Endodermal cell (in vitro differentiated cells): ENCODE measurements at regions not wholly inside any gene's neighbourhood (a gene's known extent, or its start where the extent isn't known, plus 50 kb on each side); places are given as distances from the start of the nearest gene placed in this dataset.

Experiments used
- DNase-seq: peaks from one replicate; pipeline ENCODE4 v3.0.0-alpha.2; 2017
- H3K27ac ChIP-seq: 2 replicates; pipeline ENCODE4 v1.5.1; 2013; ENCODE audit warnings: mild to moderate bottlenecking, low read depth, low read length, moderate library complexity
- H3K27me3 ChIP-seq: 2 replicates; pipeline ENCODE4 v1.6.1; 2013; ENCODE audit warnings: mild to moderate bottlenecking, low read length, moderate library complexity; ENCODE audit not compliant: insufficient read depth, control insufficient read depth, poor library complexity, severe bottlenecking
- H3K36me3 ChIP-seq: 2 replicates; pipeline ENCODE4 v1.7.0; 2013; ENCODE audit warnings: mild to moderate bottlenecking, low read length, moderate library complexity; ENCODE audit not compliant: control insufficient read depth, insufficient read depth
- H3K4me1 ChIP-seq: one replicate; pipeline ENCODE4 v1.7.0; 2013; ENCODE audit warnings: low read length; ENCODE audit not compliant: control insufficient read depth, insufficient read depth
- H3K4me3 ChIP-seq: 2 replicates; pipeline ENCODE4 v1.5.1; 2013; ENCODE audit warnings: mild to moderate bottlenecking, low read length, moderate library complexity
- H3K9ac ChIP-seq: 2 replicates; pipeline ENCODE4 v1.6.1; 2013; ENCODE audit warnings: mild to moderate bottlenecking, low read length, moderate library complexity; ENCODE audit not compliant: poor library complexity, severe bottlenecking; ENCODE audit errors: extremely low read depth
- H3K9me3 ChIP-seq: 2 replicates; pipeline ENCODE4 v1.6.1; 2013; ENCODE audit warnings: mild to moderate bottlenecking, low read length, moderate library complexity; ENCODE audit not compliant: control insufficient read depth
- H3K27ac Mint-ChIP-seq: 2 replicates; pipeline ENCODE4 v1.8.0; 2020; ENCODE audit warnings: mixed read lengths
- H3K27me3 Mint-ChIP-seq: 2 replicates; pipeline ENCODE4 v1.8.0; 2021; ENCODE audit warnings: mild to moderate bottlenecking, mixed read lengths; ENCODE audit not compliant: insufficient read depth
- H3K36me3 Mint-ChIP-seq: 2 replicates; pipeline ENCODE4 v1.8.0; 2020; ENCODE audit warnings: low read depth, mixed read lengths
- H3K4me1 Mint-ChIP-seq: 2 replicates; pipeline ENCODE4 v1.8.0; 2020; ENCODE audit warnings: mixed read lengths
- H3K4me3 Mint-ChIP-seq: 2 replicates; pipeline ENCODE4 v1.8.0; 2020; ENCODE audit warnings: mild to moderate bottlenecking, moderate library complexity, mixed read lengths
- H3K9me3 Mint-ChIP-seq: 2 replicates; pipeline ENCODE4 v1.8.0; 2020; ENCODE audit warnings: mild to moderate bottlenecking, mixed read lengths
- CTCF ChIP-seq: fragments of 200-600 bp; sonication (generic); conservative IDR thresholded peaks from 2 replicates; pipeline ENCODE4 v1.5.0; 2021; ENCODE audit warnings: antibody characterized with exemption, mild to moderate bottlenecking
- WGBS, 2 experiments: methylation state at CpG; one replicate each; pipeline versions ENCODE4 v1.1.5 to v1.1.7; 2013; ENCODE audit warnings: missing lambda C conversion rate in 2 of 2, mixed read lengths in 1 of 2; ENCODE audit not compliant: insufficient coverage in 1 of 2, insufficient read length in 1 of 2; 5-methylcytosine and 5-hydroxymethylcytosine counted together

GRCh38 chr10:121662945-121663917, 65.0 kb upstream of the FGFR2 start:
- TF ChIP-seq CTCF: peak; percentile 89
- Histone ChIP-seq H3K9me3 (peaks cover 15% of the 10 kb centered on the region), H3K4me1 (no peaks in the 10 kb centered on the region), H3K27me3 (no peaks in the 10 kb centered on the region), H3K9ac (no peak overlapping the region), H3K27ac (no peak overlapping the region), H3K36me3 (no peaks in the 10 kb centered on the region), H3K4me3 (no peak overlapping the region)
- 59 to 61% methylated on average over 6 to 11 of the region's 11 CpGs for WGBS, 2 experiments
- H3K4me1 Mint-ChIP-seq: peaks cover 9% of the 10 kb centered on the region
- H3K27me3 Mint-ChIP-seq: peaks cover 2% of the 10 kb centered on the region
- H3K27ac Mint-ChIP-seq: no peak overlapping the region
- no peaks in the 10 kb centered on the region for H3K36me3 Mint-ChIP-seq
- peaks cover 8% of the 10 kb centered on the region for H3K9me3 Mint-ChIP-seq
- DNase-seq: peak; percentile 92
- no peak overlapping the region for H3K4me3 Mint-ChIP-seq

- H3K27me3 Mint-ChIP-seq: peaks cover 2% of the 10 kb centered on the region
- TF ChIP-seq CTCF: no peak
- Histone ChIP-seq H3K9ac (no peak overlapping the region), H3K4me3 (no peak overlapping the region), H3K9me3 (peaks cover 15% of the 10 kb centered on the region), H3K27me3 (no peaks in the 10 kb centered on the region), H3K4me1 (no peaks in the 10 kb centered on the region), H3K36me3 (no peaks in the 10 kb centered on the region), H3K27ac (no peak overlapping the region)
- H3K4me3 Mint-ChIP-seq: no peak overlapping the region
- no peaks in the 10 kb centered on the region for H3K36me3 Mint-ChIP-seq
- H3K9me3 Mint-ChIP-seq: peaks cover 8% of the 10 kb centered on the region
- H3K27ac Mint-ChIP-seq: no peak overlapping the region
- WGBS, 2 experiments: 85 to 87% methylated on average over 9 to 13 of the region's 13 CpGs
- peaks cover 3% of the 10 kb centered on the region for H3K4me1 Mint-ChIP-seq
- no peak for DNase-seq
These were observed 64.3 kb upstream of the FGFR2 start for GRCh38 chr10:121662531-121662930.

- TF ChIP-seq CTCF: no peak
- Mint-ChIP-seq H3K27ac (no peak overlapping the region), H3K4me1 (peaks cover 3% of the 10 kb centered on the region), H3K9me3 (peaks cover 8% of the 10 kb centered on the region), H3K27me3 (peaks cover 2% of the 10 kb centered on the region), H3K4me3 (no peak overlapping the region), H3K36me3 (no peaks in the 10 kb centered on the region)
- no peak overlapping the region for H3K9ac ChIP-seq
- H3K27ac ChIP-seq: no peak overlapping the region
- DNase-seq: no peak
- H3K4me3 ChIP-seq: no peak overlapping the region
- no peaks in the 10 kb centered on the region for H3K4me1 ChIP-seq
- H3K9me3 ChIP-seq: peaks cover 15% of the 10 kb centered on the region
- H3K27me3 ChIP-seq: no peaks in the 10 kb centered on the region
- no peaks in the 10 kb centered on the region for H3K36me3 ChIP-seq
- 94 to 95% methylated on average over 14 of the region's 14 CpGs for WGBS, 2 experiments
These were observed 63.2 kb upstream of the FGFR2 start for GRCh38 chr10:121661451-121661851.
